CD4-positive, alpha-beta T cell (primary cell): ENCODE measurements at regions not wholly inside any gene's neighbourhood (a gene's known extent, or its start where the extent isn't known, plus 50 kb on each side); places are given as distances from the start of the nearest gene placed in this dataset.

Experiments used
- ATAC-seq: fragments of 200-7000 bp; cut with Tn5 transposase; one replicate; pipeline ENCODE4 v1.10.0; 2022; ENCODE audit warnings: mild to moderate bottlenecking; ENCODE audit not compliant: poor library complexity
- CTCF ChIA-PET: fragments of 350-600 bp; sonication (Branson Sonifier 250); formaldehyde crosslinking; loops from one replicate; lab custom pipeline; 2021; ENCODE audit warnings: antibody characterized with exemption, inconsistent platforms; lab: Charles Lee
- POLR2A ChIA-PET: fragments of 350-600 bp; sonication (Branson Sonifier 250); formaldehyde crosslinking; loops from one replicate; lab custom pipeline; 2021; ENCODE audit warnings: antibody characterized with exemption, inconsistent platforms; lab: Charles Lee
- DNase-seq, 14 experiments: peaks; one replicate each; pipeline ENCODE4 v3.0.0-alpha.2; 2013 to 2020; ENCODE audit warnings: mixed read lengths in 2 of 14
- H3K27ac ChIP-seq, 2 donors: one replicate each; pipeline versions ENCODE4 v1.5.1 to v1.7.0; 2013; ENCODE audit warnings: low read length in 2 of 2, low read depth in 1 of 2, mild to moderate bottlenecking in 1 of 2
- H3K27me3 ChIP-seq, 2 experiments: 1 replicate in 1 of 2; 2 replicates in 1 of 2; pipeline versions ENCODE4 v1.6.1 to v1.7.0; 2013; ENCODE audit warnings: low read length in 2 of 2, control low read depth in 1 of 2, mild to moderate bottlenecking in 1 of 2, moderate library complexity in 1 of 2; ENCODE audit not compliant: insufficient read depth in 2 of 2, control insufficient read depth in 1 of 2
- H3K36me3 ChIP-seq: one replicate; pipeline ENCODE4 v1.6.1; 2013; ENCODE audit warnings: low read length, control low read depth; ENCODE audit not compliant: insufficient read depth
- H3K4me1 ChIP-seq: one replicate; pipeline ENCODE4 v1.6.1; 2013; ENCODE audit warnings: low read length, control low read depth; ENCODE audit not compliant: insufficient read depth
- H3K4me3 ChIP-seq: one replicate; pipeline ENCODE4 v1.5.1; 2013; ENCODE audit warnings: mild to moderate bottlenecking, low read length, moderate library complexity
- H3K9me3 ChIP-seq, 2 experiments: 1 replicate in 1 of 2; 2 replicates in 1 of 2; pipeline versions ENCODE4 v1.6.1 to v1.7.0; 2013; ENCODE audit warnings: low read length in 2 of 2, mild to moderate bottlenecking in 2 of 2, control low read depth in 1 of 2, moderate library complexity in 1 of 2; ENCODE audit not compliant: control insufficient read depth in 1 of 2, insufficient read depth in 1 of 2
- H3K27ac Mint-ChIP-seq: one replicate; pipeline ENCODE4 v1.8.0; 2020; ENCODE audit warnings: mixed read lengths
- H3K27me3 Mint-ChIP-seq: one replicate; pipeline ENCODE4 v1.8.0; 2021; ENCODE audit warnings: mixed read lengths
- H3K36me3 Mint-ChIP-seq: one replicate; pipeline ENCODE4 v1.8.0; 2021; ENCODE audit warnings: low read depth, mixed read lengths
- H3K4me1 Mint-ChIP-seq: one replicate; pipeline ENCODE4 v1.8.0; 2021; ENCODE audit warnings: low read depth, mixed read lengths
- H3K4me3 Mint-ChIP-seq: one replicate; pipeline ENCODE4 v1.8.0; 2020; ENCODE audit warnings: mild to moderate bottlenecking, mixed read lengths
- H3K9me3 Mint-ChIP-seq: one replicate; pipeline ENCODE4 v1.8.0; 2020; ENCODE audit warnings: mixed read lengths
- intact Hi-C, 2 experiments: fragments of 100-400 bp; cut with DNase I in 1 of 2; cut with micrococcal nuclease in 1 of 2; formaldehyde crosslinking; loops; one replicate each; pipeline versions ENCODE4 v1.15.1 to v1.9.0; 2023 to 2025; cut with DNase I, micrococcal nuclease
- TF ChIP-seq, protein P1 (sequence below): fragments of 200-600 bp; IDR thresholded peaks from one replicate; pipeline ENCODE4 v1.8.0; 2022; ENCODE audit warnings: antibody characterized with exemption, mild to moderate bottlenecking

DNA sequence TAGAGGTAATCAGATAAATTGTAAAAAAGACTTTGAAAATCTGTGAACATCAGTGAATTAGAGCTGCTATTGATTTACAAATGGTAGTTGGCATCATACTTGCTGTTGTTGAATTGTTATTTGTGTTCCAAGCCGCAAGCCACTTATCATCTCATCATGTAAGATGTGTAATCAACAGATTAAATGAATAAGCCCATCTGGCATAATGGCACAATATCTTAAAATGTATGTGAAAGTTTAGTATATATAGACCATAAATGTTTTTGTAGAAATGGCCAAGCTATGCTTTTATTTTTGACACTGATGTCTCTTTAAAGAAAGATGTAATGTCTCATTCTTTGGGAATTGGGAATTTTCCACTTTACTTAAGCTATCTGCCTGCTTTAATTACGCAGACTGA is 682.6 kb upstream of the GNPDA2 start:
- Histone ChIP-seq H3K36me3 (no peaks in the 10 kb centered on the region), H3K27ac (no peak overlapping the region), H3K9me3 (no peaks in the 10 kb centered on the region), H3K4me3 (no peak overlapping the region), H3K4me1 (no peaks in the 10 kb centered on the region), H3K27me3 (no peaks in the 10 kb centered on the region)
- no peak for ATAC-seq
- POLR2A ChIA-PET: no interaction called here
- TF ChIP-seq, protein P1, sequence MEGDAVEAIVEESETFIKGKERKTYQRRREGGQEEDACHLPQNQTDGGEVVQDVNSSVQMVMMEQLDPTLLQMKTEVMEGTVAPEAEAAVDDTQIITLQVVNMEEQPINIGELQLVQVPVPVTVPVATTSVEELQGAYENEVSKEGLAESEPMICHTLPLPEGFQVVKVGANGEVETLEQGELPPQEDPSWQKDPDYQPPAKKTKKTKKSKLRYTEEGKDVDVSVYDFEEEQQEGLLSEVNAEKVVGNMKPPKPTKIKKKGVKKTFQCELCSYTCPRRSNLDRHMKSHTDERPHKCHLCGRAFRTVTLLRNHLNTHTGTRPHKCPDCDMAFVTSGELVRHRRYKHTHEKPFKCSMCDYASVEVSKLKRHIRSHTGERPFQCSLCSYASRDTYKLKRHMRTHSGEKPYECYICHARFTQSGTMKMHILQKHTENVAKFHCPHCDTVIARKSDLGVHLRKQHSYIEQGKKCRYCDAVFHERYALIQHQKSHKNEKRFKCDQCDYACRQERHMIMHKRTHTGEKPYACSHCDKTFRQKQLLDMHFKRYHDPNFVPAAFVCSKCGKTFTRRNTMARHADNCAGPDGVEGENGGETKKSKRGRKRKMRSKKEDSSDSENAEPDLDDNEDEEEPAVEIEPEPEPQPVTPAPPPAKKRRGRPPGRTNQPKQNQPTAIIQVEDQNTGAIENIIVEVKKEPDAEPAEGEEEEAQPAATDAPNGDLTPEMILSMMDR: no peak
- Mint-ChIP-seq H3K4me3 (no peak overlapping the region), H3K27me3 (no peaks in the 10 kb centered on the region), H3K9me3 (peaks cover 13% of the 10 kb centered on the region), H3K36me3 (no peaks in the 10 kb centered on the region), H3K4me1 (no peaks in the 10 kb centered on the region), H3K27ac (no peak overlapping the region)
- DNase-seq: no peak
- CTCF ChIA-PET: no interaction called here
- intact Hi-C loops: no loop called here

DNA sequence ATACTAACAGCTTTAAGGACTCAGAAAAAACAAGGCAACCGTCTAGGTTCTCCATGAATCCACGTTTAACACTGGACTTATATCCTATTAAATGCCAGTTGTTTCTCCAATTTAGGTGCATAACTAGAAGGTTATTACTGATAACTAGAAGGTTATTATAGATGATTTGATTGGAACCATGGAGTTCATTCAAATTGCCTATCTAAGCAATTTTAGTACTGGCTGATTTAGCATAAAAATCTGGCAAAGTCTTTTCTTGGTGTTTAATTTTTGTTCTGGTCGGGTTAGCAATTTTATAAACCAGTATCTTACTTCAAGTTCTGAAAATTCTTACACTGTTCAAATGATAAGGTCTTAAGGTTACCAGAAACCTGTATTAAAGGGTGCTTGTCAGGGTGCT is 672.8 kb upstream of the GNPDA2 start:
- Mint-ChIP-seq H3K4me3 (no peak overlapping the region), H3K36me3 (no peaks in the 10 kb centered on the region), H3K27ac (no peak overlapping the region), H3K9me3 (peaks cover 8% of the 10 kb centered on the region), H3K27me3 (no peaks in the 10 kb centered on the region), H3K4me1 (no peaks in the 10 kb centered on the region)
- CTCF ChIA-PET: interaction anchor here (1.0 kb wide), 1 partner anchor 39 kb away, joined by 3 read pairs; no protein-coding TSS in a partner anchor
- peaks cover 4% of the 10 kb centered on the region in 2 experiments for H3K9me3 ChIP-seq
- H3K36me3 ChIP-seq: no peaks in the 10 kb centered on the region
- no peak overlapping the region for H3K4me3 ChIP-seq
- TF ChIP-seq, protein P1: no peak
- DNase-seq (no peak), ATAC-seq (no peak)
- no peak overlapping the region for H3K27ac ChIP-seq
- no peaks in the 10 kb centered on the region for H3K4me1 ChIP-seq
- H3K27me3 ChIP-seq: no peaks in the 10 kb centered on the region
- intact Hi-C loops: no loop called here
- POLR2A ChIA-PET: no interaction called here

DNA sequence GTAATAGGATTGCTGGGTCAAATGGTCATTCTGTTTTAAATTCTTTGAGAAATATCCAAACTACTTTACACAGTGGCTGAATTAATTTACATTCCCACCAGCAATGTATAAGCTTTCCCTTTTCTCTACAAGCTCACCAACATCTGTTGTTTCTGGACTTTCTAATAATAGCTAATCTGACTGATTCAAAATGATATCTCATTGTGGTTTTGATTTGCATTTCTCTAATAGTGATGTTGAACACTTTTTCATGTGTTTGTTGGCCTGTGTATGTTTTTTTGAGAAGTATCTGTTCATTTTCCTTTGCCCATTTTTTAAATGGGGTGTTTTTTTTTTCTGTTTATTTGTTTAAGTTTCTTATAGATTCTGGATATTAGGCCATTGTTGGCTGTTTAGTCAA is 659.0 kb upstream of the GNPDA2 start:
- no peaks in the 10 kb centered on the region for H3K27me3 ChIP-seq
- ChIA-PET POLR2A (no interaction called here), CTCF (no interaction called here)
- Mint-ChIP-seq H3K36me3 (no peaks in the 10 kb centered on the region), H3K4me3 (no peak overlapping the region), H3K27ac (no peak overlapping the region), H3K4me1 (no peaks in the 10 kb centered on the region), H3K9me3 (peaks cover 14% of the 10 kb centered on the region), H3K27me3 (no peaks in the 10 kb centered on the region)
- DNase-seq: no peak
- H3K9me3 ChIP-seq: no peaks in the 10 kb centered on the region
- no peak for ATAC-seq
- H3K4me1 ChIP-seq: no peaks in the 10 kb centered on the region
- no peak overlapping the region for H3K27ac ChIP-seq
- intact Hi-C loops: no loop called here
- TF ChIP-seq, protein P1: no peak
- H3K36me3 ChIP-seq: no peaks in the 10 kb centered on the region
- H3K4me3 ChIP-seq: no peak overlapping the region
